Stimulated activated CD4-positive, alpha-beta T cell treated with anti-CD3 and anti-CD28 coated beads, Interleukin-4, amount 100 ng/mL, for 48 hours (primary cell): ENCODE measurements at regions not wholly inside any gene's neighbourhood (a gene's known extent, or its start where the extent isn't known, plus 50 kb on each side); places are given as distances from the start of the nearest gene placed in this dataset.

Source experiments
- DNase-seq, 2 donors: peaks; one replicate each; pipeline ENCODE4 v3.0.0-alpha.2; 2020; ENCODE audit warnings: low read depth in 2 of 2

DNA sequence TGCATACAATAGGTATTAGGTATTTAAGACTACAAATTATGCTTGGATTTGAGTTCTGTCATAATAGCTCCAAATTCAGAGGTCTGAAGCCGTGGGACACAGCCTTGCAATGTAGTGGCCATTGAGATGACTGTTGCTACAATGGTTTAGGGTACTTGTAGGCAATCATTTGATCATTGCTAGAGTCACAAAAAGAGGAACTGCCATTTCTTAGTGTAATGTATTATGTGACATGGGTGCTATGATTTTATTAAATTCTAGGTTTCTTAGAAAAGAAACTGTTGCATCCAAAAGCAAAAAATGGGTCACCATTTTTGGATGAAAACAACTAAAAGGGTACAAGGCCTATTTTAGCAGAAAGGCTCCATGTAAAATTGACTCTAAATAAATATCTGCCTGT is 129.9 kb upstream of the ZNF644 start:
- no peak for DNase-seq

DNA sequence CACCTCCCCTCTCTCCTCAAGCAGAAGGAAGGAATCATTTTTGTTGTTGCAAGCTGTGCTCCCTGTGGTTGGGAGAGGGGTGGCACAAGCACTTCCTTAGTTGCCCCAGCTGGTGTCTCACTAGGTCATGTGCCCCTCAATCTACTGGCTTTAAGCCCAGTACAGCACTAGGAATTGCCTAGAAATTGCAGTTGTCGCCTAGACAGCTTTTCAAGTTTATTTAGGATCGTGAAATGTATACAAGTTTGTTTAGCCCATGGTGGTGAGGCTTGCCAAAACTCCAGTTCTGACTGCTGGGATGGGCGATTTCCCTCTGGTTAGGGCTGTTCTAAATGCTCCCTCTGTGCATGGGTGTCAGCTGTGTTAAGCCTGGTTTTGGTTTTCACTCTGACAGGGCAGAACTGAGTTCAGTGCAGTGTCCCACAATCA is 126.8 kb upstream of the ZNF644 start:
- DNase-seq = no peak

DNA sequence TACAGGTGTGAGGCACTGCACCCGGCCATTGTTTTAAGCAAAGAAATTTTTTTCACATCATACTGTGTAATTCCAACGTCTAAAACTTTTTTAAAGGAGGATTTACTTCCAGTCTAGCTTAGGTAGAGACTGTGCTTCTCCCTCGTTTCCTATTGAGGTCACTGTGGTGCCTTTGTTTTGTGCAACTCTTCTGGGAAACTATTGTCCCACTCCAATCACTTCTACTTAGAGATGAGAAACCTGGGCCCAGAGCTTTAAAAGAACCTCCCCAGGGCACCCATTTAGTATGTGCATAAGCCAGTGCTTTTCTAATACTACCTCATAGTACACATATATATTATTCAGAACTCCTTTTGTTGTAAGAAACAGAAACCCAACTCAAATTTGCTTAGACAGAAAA is 120.0 kb upstream of the ZNF644 start:
- no peak for DNase-seq

DNA sequence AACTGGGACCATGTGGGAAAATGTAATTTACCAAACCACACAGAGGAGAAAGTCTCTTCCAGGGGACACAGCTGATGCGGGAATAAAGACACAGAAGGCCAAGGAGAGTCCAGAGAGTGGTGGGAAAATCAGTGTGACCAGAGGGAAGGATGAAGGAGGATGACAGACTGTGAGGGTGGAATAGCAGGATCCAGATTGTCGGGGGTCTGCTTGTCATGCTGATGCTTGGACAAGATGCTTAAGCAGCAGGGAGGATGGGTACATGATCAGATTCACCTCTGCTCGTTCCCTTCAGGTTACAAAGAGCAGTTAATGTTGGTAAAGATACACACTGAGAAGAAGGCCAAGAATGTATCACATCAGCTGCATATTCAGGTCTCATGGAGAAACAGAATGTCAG is 117.1 kb upstream of the ZNF644 start:
- no peak for DNase-seq

DNA sequence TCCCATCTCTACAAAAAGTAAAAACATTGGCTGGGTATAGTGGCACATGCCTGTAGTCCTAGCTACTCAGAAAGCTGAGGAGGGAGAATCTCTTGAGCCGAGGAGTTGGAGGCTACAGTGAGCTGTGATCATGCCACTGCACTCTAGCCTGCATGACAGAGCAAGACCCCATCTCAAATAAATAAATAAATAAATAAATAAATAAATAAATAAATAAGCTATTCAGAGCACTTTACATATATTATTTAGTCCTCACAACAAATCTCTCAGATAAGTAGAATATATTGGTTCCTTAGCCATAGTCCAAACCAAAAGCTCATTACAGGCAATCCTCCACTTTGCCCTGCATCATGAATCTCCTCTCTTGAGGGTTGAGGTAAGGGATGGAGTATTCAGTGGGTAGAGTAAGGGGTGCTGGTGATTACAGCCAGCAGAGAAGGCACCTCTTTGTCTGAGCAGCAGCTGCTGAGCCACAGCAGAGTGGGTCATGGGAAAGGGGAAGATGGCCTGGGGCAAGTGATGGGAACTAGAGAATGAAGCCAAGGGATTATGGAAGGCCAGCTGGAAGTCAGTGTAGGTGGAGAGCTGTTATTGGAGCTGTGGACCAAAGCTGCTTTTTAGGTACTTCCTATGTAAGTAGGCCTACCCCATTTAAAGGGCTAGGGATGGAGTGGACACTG is 115.5 kb upstream of the ZNF644 start:
- DNase-seq = no peak

DNA sequence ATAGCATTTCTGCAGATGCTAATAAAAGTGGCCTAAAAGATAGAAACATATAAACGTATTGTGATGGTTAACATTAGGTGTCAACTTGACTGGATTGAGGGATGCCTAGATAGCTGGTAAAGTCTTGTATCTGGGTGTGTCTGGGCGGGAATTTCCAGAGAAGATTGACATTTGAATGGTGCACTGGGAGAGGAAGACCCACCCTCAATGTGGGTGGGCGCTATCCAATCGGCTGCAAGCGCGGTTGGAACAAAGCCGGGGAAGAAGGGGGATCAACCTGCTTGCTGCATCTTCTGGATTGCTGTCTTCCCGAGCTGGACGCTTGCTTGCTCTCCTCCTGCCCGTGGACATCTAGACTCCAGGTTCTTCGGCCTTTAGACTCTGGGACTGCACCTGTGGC is 114.0 kb upstream of the ZNF644 start:
- no peak for DNase-seq

DNA sequence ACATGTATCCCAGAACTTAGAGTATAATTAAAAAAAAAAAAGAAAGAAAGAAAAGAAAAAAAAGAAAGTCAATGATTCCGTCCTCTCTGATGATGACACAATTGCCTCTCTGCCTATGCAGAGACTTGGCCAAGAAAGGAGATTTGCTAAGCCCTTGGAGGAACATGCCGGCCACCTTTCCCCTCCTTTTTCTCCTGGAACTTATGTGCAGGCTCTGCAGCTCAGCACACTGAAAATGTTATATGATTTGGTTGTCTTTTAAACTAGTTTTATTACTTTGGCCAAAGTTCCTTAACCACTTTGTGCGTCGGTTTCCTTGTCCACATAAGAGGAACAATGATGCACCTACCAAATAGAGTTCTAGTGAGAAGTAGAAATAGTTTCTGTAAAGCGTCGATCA is 111.4 kb upstream of the ZNF644 start:
- no peak for DNase-seq

DNA sequence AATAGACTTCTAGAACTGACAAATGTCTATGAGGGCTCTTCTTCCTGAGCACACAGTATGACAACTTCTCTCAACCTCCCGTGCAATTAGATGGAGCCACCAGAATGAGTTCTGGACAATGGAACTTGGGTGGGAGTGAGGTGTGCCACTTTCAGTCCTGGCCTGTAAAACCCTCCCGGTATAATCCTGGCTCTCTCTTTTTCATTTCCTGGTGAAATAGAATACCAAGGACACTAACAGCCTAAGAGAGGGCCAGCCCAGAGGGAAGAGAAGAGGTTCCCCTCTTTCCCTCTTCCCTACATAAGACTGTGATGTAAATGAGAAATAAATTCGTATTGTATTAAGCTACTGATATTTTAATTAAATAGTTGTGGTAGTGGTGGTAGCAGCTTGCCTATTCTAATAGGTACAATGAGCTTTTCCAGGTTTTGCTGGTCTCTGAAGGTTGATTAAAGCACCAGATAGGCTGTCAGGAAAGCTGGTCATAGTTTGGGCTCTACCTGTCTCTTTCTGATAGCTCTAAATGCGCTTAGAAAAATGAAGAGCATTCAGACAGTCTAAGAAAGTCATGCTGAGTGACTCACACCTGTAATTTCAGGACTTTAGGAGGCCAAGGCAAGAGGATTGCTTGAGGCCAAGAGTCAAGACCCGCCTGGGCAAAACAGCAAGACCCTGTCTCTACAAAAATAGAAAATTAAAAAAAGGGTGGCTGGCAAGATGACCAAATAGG is 108.6 kb upstream of the ZNF644 start:
- no peak for DNase-seq

DNA sequence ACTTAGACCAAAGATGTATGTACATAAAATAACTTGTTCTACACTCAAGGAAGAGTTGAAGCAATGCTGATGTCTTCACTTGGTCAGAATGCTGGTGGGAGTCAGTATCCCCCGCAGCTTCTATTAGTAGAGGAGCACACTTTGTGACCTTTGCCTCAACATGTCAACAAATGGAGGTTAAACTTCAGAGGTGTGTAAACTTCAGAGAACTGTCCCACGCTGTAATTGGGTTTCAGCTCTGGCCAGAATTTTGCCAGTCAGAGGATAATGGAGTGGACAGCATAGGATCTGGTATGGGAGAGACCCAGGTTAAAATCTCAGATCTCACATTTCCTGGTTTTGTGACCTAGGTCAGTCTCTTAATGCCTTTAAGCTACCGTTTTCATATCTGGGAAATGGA is 107.6 kb upstream of the ZNF644 start:
- DNase-seq = no peak

DNA sequence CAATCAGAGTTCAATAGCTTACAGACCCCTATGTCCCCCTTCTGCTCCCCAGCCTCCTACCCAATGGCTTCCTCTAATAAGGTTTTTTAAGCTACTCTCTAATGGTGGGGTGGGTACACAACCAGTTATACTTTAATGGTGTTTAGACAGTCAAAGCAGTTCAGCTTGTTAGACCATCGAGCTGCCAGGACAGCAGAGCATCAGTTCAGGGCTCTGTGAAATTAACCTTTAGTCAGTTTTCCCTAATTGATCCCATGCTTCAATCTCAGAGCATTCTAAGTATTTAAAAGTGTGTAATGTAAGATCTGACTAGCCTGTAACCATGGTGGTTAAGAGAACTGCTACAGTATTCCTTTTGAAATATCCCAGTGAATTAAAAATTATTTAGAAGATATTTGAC is 107.2 kb upstream of the ZNF644 start:
- DNase-seq = no peak

DNA sequence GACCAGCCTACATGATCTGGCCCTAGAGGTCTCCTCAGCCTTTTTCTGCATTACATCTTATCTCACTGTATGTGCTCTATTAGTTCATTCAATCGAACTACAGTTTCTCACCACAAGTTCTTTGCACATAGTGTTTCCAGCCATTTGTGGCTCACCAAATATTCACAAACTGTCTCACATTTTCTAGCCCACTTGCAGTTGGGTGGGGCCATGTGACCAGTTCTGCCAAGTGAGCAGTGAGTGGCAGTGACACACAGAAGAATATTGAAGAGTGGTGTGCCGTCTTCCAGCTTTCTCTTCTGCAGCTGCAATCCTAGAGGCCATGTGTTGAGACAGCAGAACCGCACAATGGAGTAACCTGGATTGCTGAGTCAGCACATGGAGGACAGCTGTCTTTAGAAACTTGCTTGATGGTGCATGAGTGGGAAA is 103.2 kb upstream of the ZNF644 start:
- peak; percentile 19 to 45 for DNase-seq

DNA sequence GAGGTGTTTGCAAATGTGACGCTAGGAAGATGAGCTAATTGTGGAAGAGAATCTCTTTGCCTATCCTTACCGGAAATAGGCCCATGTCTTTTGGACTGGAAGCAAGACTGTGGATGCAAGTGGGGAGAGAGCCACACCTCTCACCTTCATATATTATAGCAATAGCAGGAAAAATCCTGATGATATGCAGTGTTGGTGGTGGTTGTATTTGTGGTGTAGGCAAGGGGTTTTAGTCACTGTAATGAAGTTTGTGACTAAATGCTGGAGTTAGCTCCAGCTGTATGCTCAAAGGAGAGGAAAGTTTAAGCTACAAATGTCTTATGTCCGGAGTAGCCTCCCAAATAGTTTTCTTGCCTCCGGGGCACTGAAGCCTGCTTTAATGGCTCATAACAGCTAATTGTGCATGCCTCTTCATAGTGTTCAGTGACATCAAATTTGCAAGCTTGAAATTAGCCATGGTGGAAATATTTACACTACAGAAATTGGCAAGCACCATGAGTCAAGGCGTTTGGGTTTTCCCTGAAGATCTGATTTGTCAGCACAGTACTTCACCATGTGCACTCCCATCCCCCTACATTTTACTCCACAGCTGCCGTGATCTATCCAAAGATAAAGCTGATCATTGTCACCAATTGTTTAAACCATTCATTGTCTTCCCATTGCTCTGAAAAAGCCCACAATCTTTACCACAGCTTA is 102.6 kb upstream of the ZNF644 start:
- DNase-seq = peak; percentile 4 to 22

DNA sequence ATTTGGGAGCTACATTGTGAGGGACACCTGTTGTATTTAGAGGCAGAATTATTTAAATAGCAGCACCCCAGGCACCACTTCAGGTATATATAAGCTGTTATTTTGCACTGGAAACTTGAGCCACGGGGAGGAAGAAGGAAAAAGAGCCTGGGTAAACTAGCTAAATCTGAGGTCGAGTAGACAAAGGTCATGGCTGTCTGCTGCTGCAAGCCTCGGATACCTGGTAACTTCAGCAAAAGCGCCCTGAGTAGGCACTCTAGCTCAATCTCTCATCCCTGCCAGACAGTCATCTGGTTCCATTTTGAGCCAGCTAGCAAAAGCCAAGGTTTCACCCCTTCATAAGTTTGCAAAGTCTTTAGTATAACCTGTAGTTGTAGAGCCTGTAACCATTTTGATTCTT is 101.9 kb upstream of the ZNF644 start:
- no peak for DNase-seq

DNA sequence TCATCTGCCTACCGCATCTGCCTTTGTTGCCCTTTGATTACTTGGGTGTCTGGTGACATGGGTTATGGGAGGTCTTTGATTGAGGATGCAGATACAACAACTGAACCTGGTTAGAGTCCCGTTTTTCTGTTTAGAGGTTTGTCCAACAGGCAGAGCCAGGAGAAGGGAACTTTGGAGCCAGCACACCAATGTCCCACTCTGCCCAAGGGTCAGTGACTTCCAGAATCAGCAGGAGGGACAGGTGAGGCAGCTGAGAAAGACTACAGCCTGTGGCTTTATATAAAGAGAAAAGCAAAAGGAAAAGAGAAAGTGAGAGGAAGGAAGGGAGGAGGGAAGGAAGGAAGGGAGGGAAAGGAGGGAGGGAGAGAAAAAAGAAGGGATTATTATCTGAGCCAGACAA is 101.5 kb upstream of the ZNF644 start:
- DNase-seq = no peak

DNA sequence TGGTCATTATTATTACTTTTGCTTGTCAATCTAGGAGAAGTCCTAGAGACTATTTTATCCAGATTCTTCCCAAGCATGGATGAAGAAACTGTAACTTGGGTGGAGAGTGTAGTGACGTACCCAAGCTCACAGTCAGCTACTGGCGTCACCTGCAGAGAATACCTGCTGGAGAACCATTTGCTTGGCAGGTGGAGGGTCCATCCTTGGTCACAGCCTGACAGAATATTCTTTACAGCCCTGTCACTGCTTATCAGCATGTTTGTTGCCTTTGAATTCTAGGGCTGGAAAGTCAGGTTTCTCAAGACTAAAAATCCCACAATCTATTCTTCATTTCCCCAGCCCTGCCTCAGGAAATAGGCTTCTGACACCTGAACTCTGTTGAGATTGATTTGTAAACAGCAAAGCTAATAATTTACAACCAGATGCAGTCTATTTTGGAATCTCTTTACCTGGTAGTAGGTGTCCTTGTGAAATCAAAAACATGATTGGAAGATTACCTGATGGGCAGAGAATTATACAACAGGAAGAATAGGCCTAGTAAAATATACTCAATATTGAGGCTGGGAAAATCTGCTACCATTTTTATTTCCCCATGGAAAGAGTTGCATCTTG is 100.4 kb upstream of the ZNF644 start:
- DNase-seq = no peak

DNA sequence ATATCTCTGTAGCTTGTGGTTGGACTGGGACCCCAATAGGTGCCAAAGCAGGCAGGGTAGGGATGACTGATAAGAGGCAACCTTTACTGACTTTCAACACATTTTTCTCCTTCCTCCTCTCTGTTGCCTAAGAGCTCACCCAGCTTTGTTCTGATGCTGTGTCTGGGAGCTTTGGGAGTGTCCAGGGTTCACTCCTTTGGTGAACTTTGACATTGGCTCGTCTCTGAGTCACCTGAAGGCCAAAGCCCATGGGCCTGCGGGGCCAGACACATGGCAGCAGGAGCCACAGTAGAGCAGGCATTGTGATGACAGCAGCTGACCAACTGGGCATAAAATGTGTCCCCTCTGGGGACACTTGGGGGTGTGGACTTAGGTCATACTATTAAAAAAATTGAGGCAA is 99.5 kb upstream of the ZNF644 start:
- no peak for DNase-seq

DNA sequence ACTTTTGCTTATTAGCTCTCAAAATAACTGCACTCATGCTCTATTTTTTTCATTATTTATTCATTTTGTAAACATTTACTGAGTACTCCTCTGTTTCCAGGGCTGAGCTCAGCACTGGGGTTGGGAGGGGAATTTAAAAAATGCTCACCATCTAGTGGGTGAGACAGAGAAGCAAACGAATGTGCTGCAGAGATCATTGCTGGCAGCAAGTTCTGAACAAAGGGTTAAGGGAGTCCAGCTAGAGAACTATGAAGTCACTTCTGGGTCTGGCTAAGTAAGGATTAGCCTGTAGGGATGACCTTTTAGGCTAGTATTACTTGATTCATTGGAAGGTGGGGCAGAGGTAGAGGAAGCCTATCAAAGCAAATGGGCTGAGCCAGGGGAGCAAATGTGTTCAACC is 99.1 kb upstream of the ZNF644 start:
- no peak for DNase-seq

DNA sequence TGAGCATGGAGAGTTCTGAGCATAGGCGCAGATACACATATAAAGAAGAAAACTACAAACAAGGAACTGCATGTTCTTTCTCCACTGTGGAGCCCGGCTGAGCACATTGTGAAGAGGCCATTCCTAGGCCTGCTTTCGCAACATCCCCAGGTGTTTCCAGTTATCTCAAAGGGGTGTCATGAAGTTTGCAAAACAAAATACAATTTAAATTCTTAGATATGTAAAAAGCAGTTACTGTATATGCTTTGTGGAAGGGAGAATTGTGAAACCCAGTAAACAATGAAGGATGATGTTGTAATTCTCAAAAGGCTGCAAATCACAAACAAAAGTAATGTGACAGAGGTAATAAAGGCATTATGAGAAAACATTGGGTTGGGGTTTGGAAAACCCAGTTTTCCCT is 98.6 kb upstream of the ZNF644 start:
- no peak for DNase-seq

DNA sequence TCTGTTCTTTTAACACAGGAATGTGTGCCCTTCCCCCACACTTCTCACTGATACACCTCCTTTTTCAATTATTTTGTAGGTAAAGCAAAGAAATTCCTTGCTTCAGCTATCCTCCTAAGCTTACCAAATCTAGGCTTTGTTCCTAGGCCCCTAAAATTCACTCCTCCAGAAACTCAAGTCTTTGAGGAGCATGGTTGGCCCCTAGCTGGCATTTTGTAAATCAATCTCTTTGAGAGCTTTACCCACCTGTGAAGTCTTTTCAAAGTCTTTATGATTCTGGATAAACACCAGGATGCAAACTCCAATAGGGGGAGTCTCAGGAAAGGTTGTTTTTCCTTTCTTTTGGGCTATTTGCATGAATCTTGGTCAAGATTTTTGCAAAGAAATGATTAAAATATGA is 82.9 kb upstream of the ZNF644 start:
- no peak for DNase-seq

DNA sequence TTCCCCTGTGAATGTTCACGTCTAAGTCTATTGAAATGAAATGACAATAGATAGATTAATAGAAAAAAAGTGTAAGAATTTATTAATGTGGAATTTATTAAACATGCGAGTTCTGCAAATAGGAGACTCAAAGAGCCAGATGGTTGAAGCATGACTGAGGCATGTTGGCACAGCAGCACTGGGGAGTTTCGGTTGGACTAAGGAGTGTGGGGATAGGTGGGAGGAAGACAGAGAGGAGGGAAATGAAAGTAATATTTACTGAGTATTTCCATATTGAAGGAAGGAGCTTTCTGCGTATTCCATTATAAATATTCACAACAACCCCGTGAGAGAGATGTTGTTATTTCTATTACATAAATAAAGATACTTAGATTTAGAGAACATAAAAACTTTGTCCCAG is 79.5 kb upstream of the ZNF644 start:
- no peak for DNase-seq

DNA sequence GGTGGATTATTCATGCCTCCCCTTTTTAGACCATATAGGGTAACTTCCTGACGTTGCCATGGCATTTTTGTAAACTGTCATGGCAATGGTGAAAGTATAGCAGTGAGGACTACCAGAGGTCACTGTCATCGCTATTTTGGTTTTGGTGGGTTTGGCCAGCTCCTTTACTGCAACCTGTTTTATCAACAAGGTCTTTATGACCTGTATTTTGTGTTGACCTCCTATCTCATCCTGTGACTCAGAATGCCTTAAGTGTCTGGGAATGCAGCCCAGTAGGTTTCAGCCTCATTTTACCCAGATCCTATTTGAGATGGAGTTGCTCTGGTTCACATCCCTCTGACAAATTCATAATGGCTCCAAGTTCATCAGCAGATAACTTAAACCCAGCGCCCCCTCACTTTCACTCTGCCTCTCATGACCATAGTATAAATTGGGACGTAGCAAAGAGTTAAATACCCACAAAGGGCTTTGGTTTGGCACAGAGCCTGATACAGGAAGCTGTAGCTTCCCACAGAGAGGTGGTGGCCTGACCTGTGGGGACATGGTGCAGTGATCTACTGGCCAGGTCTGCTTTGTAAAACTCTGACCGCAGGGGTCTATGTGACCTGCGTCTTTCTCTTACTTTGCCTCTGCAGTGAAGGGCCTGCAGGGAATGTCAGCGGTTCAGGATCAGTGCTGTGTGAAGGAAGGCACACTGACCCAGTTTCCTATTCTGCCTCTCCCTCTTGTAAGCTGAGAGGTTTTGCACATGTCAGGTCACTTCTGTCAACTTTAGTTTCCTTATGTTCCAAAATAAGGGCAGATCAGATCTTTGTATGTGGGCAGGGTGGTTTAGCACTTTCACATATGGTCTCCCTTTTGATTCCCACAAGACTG is 78.1 kb upstream of the ZNF644 start:
- no peak for DNase-seq
